Right hindlimb (tissue), 1 donor: ENCODE measurements at regions not wholly inside any gene's neighbourhood (a gene's known extent, or its start where the extent isn't known, plus 50 kb on each side); places are given as distances from the start of the nearest gene placed in this dataset.

Experiments
- DNase-seq: peaks from one replicate; pipeline ENCODE4 v3.0.0-alpha.2; 2018

DNA sequence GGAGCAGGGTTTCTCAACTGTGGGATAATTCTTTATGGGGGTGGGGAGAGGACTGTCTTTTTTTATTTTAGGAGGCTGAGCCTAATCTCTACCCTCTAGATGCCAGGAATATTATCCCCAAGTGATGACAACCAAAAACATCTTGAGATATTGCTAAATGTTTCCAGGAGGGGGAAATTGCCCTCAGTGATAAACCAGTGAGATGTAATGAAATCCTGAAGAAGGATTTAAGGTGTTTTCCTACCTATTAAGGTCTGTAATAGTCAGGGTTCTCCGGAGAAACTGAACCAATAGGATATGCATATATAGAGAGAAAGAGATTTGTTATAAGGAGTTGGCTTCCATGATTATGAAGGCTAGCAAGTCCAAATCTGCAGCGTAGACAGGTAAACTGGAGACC is 208.3 kb upstream of the MIR17HG start:
- no peak for DNase-seq

DNA sequence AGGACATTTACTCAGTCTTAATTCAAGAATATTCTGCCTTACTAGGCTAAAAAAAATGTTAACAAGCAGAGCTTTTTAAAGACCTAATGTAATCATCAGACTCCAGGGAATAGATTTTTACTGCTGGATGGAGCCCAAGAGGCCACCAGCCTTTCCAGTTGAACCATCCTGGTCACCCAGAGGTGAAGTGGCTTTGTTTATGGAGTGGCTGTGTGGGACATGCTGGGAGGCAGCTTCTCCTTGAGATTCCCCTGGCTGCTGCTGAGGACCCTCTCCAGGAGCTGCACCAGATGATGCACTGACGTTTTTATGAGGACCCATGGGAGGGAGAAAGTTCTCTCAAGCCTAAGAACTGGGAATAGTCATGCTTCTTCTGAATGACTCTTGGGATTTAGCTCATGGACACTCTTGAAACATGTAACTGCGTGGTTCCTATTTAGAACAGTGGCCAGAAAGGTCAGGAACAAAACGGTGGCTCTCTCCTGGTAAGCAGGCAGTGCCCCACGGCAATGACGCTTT is 205.9 kb upstream of the MIR17HG start:
- DNase-seq, result no peak

- no peak for DNase-seq
Measured at GRCh38 chr13:91142572-91142971, 204.9 kb upstream of the MIR17HG start.

DNA sequence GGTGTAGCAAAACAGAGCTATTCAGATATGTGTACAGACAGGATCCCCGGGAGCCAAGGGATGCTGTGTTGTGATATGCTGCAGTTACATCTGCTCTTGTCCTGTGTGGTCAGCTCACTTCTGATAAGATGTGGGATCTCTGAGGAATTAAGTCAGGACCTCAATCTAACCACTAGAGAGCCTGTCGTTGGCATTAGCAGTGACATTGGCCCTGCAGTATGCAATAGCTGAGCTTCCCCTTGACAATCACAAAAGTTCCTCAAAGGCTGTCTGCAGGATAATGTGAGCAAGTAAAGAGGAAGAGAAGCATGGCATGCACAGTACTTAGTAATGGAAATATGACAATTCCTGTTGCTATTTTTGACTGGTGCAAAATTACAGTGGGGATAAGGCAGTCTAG is 203.4 kb upstream of the MIR17HG start:
- no peak for DNase-seq

DNA sequence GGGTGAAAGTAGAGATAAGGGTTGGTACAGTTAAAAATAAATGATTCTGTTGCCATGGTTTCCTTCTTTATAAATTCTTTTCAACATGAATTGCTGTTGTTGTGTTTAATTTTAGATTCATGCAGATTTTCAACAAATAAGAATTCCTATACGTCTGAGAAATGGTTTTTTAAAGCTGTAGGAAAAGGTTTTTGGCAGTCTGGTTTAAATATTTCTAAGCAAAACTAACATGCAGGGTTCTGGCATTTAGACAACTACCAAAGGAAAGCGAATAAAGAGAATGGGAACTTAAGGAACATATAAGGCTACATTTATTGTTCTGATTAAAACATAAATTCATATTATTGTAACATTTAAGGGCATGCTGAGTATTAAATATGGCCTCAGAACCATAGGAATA is 203.0 kb upstream of the MIR17HG start:
- DNase-seq, result no peak

GRCh38 chr13:91145571-91146205 is 201.8 kb upstream of the MIR17HG start:
- DNase-seq, result no peak

DNA sequence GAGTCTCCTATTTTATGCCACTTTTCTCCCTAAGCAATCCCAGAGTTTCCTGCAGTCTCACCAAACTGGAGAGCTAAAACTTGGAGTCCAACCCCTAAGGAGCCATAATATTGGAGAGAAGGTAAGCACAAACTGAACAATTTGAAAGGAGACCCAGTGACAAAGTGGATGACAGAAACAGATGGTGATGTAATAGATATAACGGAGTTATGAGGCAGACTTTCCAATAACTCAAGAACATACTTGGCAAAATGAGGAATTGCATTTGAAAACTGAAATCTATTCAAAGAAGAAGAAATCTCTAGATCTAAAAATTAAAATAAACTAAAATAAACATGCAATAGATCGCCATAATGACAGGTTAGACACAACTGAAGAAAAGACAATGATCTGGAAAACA is 200.9 kb upstream of the MIR17HG start:
- no peak for DNase-seq

- DNase-seq, result no peak
Measured at GRCh38 chr13:91148098-91148497, 199.4 kb upstream of the MIR17HG start.

GRCh38 chr13:91151921-91152320 is 195.6 kb upstream of the MIR17HG start:
- DNase-seq, result no peak

- DNase-seq, result no peak
Measured at GRCh38 chr13:91153372-91153771, 194.1 kb upstream of the MIR17HG start.

GRCh38 chr13:91154558-91155353 is 192.7 kb upstream of the MIR17HG start:
- DNase-seq, result no peak

- DNase-seq, result no peak
Measured at GRCh38 chr13:91155512-91156114, 191.9 kb upstream of the MIR17HG start.

GRCh38 chr13:91157273-91158016 is 190.0 kb upstream of the MIR17HG start:
- no peak for DNase-seq

DNA sequence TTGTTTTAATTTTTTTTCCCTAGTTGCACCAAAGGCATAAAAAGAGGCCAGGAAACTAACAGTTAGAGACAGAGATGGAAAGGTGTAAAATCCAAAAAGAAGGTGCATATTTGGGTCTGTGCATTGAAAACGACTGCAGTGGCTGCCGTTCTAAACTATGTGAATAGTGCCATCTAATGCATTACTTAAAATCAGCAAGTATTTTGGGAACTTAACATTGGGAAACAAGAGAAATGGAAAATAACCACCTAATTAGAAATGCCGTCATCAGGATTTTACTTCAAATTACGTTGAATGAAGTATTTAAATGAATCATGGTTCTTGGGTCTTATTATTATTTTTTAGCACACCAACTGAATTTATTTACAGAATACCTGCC is 189.5 kb upstream of the MIR17HG start:
- no peak for DNase-seq

GRCh38 chr13:91162180-91162579 is 185.3 kb upstream of the MIR17HG start:
- no peak for DNase-seq

DNA sequence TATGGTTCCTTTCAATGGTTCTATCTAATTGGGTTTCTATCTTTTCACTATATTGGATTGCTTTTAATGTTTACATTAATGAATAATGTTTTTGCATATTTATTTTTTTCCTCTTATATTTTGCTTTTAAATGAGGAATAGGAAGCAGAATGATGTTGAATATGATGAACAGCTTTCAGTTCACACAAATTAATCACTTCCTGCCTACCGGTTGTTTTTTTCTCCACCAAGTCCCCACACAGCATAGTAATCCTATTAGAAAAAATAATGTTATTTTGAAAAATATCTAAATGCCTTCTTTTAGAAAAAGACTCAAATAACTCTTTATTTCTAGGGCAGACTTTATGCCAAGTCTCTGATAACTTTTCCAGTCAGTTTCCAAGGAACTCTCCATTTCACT is 184.9 kb upstream of the MIR17HG start:
- no peak for DNase-seq

GRCh38 chr13:91165758-91166157 is 181.7 kb upstream of the MIR17HG start:
- DNase-seq, result no peak

GRCh38 chr13:91166714-91167511 is 180.6 kb upstream of the MIR17HG start:
- no peak for DNase-seq

- DNase-seq, result peak; percentile 30
Measured at GRCh38 chr13:91167706-91168385, 179.6 kb upstream of the MIR17HG start.

DNA sequence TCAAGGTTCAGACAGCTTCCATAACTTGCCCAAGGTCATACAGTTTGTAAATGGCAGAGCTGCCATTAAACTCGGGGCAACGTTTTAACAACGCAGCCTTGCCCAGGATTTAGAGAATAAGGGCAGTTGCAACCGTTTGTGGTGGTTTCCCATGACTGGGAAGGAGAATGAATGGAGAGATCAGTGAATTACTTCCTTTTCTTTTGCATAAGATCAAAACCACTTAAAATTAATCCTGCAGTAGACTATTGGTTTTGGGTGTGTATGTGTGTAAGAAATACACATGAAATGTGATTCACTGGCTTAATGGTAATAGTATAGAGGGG is 179.1 kb upstream of the MIR17HG start:
- DNase-seq, result no peak

- no peak for DNase-seq
Measured at GRCh38 chr13:91169321-91170050, 178.0 kb upstream of the MIR17HG start.
